GM21515 (cell line): ENCODE measurements at regions not wholly inside any gene's neighbourhood (a gene's known extent, or its start where the extent isn't known, plus 50 kb on each side); places are given as distances from the start of the nearest gene placed in this dataset.
A peak's percentile ranks its signal among the peaks of the same experiment; 100 is the strongest.

Experiments
- ATAC-seq: cut with Tn5 transposase; IDR thresholded peaks from one replicate; pipeline ENCODE4 v1.9.1; 2021; ENCODE audit not compliant: unreplicated experiment

GRCh38 chr4:30281986-30282385, 438.2 kb upstream of the PCDH7 start:
- ATAC-seq = no peak

GRCh38 chr4:30283336-30283735, 436.8 kb upstream of the PCDH7 start:
- ATAC-seq = no peak

- no peak for ATAC-seq
Measured at GRCh38 chr4:30294295-30294694, 425.9 kb upstream of the PCDH7 start.

GRCh38 chr4:30295652-30296051, 424.5 kb upstream of the PCDH7 start:
- no peak for ATAC-seq

- no peak for ATAC-seq
Measured at GRCh38 chr4:30314001-30314400, 406.2 kb upstream of the PCDH7 start.

- no peak for ATAC-seq
Measured at GRCh38 chr4:30330894-30331652, 389.1 kb upstream of the PCDH7 start.

GRCh38 chr4:30341731-30342130, 378.4 kb upstream of the PCDH7 start:
- ATAC-seq = no peak

GRCh38 chr4:30350288-30350687, 369.9 kb upstream of the PCDH7 start:
- ATAC-seq = no peak

- ATAC-seq = no peak
Measured at GRCh38 chr4:30354605-30355004, 365.6 kb upstream of the PCDH7 start.

- ATAC-seq = no peak
Measured at GRCh38 chr4:30362436-30362835, 357.7 kb upstream of the PCDH7 start.

- no peak for ATAC-seq
Measured at GRCh38 chr4:30370105-30370504, 350.1 kb upstream of the PCDH7 start.

- peak; percentile 83 for ATAC-seq
Measured at GRCh38 chr4:30380404-30380998, 339.7 kb upstream of the PCDH7 start.

GRCh38 chr4:30385650-30386049, 334.5 kb upstream of the PCDH7 start:
- no peak for ATAC-seq

- ATAC-seq = no peak
Measured at GRCh38 chr4:30386266-30386895, 333.8 kb upstream of the PCDH7 start.

- ATAC-seq = no peak
Measured at GRCh38 chr4:30395902-30396301, 324.3 kb upstream of the PCDH7 start.

- ATAC-seq = no peak
Measured at GRCh38 chr4:30396772-30397475, 323.2 kb upstream of the PCDH7 start.

- no peak for ATAC-seq
Measured at GRCh38 chr4:30399476-30399875, 320.7 kb upstream of the PCDH7 start.

GRCh38 chr4:30402276-30402675, 317.9 kb upstream of the PCDH7 start:
- no peak for ATAC-seq

GRCh38 chr4:30413915-30414314, 306.3 kb upstream of the PCDH7 start:
- ATAC-seq = no peak

- ATAC-seq = no peak
Measured at GRCh38 chr4:30416547-30416946, 303.6 kb upstream of the PCDH7 start.

- no peak for ATAC-seq
Measured at GRCh38 chr4:30427932-30428331, 292.2 kb upstream of the PCDH7 start.
